ENCODE measurements at regions not wholly inside any gene's neighbourhood (a gene's known extent, or its start where the extent isn't known, plus 50 kb on each side); places are given as distances from the start of the nearest gene placed in this dataset.

- TF ChIP-seq ATF3 (IDR thresholded peaks at IDR 0.05) (no peak), CTCF (IDR thresholded peaks at IDR 0.05; ENCODE audit: low read depth, low read length, missing input control) (no peak), EGR1 (IDR thresholded peaks at IDR 0.05; ENCODE audit: low read depth in 2 of 2) (no peak), TAF1 (conservative IDR thresholded peaks at IDR 0.05) (no peak), REST (IDR thresholded peaks at IDR 0.05) (no peak), ZBTB33 (IDR thresholded peaks at IDR 0.05) (no peak)
Observed at GRCh38 chr13:90531744-90532143, 815.7 kb upstream of the MIR17HG start.

Data from liver (tissue), 3 donors.